ENCODE measurements at regions not wholly inside any gene's neighbourhood (a gene's known extent, or its start where the extent isn't known, plus 50 kb on each side); places are given as distances from the start of the nearest gene placed in this dataset.

DNA sequence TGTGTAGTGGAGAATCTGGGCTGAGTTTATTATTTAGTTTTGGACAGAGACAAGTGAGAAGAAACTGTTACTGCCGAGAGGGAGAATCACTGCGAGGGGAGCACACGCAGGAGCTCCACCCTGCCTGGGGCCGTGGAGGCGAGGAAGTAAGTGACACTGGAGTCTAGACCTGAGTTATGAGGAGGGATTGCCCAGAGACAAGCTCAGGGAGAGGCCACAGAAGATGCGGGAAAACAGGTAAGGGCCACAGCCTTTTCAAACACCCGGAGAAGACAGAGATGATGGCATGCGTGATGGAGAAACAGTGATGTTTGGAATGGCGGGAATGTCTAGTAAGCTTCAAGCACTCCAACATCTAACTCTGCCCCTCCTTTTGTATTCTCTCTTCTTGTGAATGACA is 84.1 kb downstream of the TNFSF11 start:
- DNase-seq, result no peak

DNA sequence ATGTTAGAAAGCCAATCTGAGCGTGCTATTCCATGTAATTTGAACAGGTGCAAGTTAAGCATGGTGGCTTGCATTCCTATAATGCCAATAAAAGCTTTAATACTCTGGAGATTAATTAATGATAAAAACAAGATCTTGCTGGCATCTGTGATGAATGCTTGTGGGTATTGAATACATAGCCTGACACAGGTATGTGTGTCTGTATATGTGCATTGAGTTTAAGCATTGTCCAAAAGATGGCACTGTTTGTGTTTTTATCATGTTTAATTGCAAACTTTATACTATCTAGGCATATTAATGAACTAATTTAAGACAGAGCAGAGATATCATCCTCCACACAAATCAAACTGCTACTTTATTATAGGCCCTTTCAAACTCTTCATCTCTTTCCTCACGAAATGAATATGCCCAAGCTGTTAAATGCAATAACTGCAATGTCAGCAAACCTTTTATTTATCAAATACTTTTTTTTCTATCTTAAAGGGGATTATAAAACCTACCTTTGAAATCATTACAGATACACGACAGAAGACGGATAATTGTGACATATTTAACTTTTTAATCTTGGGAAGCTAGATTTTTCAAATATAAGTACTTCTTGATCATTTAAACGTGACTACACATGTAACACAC is 86.5 kb downstream of the TNFSF11 start:
- DNase-seq, result peak; percentile 47

DNA sequence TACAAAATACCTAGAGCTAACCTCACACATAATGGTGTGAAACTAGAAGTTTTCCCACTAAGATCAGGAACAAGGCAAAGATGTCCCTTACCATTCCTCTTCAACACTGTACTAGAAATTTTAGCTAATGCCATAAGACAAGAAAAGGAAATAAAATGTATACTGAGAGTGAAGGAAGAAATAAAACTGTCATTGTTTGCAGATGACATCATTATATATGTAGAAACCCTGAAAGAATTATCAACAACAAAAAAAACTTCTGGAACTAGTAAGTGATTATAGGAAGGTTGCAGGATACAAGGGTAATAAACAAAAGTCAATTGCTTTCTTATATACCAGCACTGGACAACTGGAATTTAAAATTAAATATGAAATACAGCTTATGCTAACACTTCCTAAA is 93.7 kb downstream of the TNFSF11 start:
- DNase-seq, result no peak

DNA sequence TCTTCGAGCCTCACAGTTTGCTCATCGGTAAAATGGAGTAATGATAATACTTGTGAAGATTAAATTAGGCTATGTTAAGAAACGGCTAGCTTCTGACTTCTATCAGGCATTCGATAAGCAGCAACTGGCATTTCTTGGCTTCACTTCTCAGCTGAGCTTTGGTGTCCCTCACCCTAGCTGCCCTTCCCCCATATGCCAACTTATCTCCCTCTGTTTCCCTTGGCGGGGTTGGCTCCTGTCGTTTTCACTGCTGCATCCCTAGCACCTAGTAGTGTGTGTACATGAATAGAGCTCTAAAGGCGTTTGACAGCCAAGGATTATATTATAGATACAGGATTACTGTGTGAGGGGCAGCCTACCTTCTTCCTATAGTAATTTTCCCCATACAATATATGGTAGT is 97.5 kb downstream of the TNFSF11 start:
- no peak for DNase-seq

DNA sequence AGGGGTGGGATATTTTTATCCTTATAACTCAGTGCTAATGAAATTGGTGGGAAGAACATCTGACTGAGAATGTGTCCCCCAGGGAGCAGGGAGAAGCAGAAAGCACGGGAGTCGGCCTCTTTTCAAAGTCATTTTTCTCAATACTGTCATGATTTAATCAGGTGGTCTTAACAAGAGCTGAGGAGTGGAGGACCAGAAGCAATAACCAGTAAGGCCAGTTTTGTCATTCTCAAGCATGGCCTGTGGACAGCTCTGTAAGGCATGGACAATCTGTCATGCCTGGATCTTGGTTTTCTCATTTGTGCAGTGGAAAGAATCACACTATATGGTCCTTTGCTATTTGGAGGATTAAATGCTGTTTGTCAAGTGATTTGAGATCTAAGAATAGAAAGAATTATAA is 99.7 kb downstream of the TNFSF11 start:
- no peak for DNase-seq

DNA sequence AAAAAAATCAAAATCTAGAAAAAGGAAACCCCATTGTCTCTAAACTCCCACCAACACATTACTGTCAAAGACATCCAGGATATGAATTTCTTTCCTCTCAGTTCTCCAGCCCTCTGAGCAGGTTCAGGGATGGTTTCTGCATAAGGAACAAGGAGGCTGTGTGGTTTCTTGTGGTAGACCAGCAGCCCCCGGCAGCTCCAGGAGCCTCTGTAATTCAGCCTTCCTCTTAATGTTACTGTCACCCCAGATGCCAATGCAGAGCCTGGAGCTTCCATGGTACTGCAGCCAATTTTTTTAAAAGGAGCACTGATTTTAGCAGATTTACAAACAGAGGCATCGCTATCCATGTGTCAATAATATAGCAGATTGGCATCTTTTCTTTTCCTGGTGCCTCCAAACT is 100.6 kb upstream of the FAM216B start:
- no peak for DNase-seq

DNA sequence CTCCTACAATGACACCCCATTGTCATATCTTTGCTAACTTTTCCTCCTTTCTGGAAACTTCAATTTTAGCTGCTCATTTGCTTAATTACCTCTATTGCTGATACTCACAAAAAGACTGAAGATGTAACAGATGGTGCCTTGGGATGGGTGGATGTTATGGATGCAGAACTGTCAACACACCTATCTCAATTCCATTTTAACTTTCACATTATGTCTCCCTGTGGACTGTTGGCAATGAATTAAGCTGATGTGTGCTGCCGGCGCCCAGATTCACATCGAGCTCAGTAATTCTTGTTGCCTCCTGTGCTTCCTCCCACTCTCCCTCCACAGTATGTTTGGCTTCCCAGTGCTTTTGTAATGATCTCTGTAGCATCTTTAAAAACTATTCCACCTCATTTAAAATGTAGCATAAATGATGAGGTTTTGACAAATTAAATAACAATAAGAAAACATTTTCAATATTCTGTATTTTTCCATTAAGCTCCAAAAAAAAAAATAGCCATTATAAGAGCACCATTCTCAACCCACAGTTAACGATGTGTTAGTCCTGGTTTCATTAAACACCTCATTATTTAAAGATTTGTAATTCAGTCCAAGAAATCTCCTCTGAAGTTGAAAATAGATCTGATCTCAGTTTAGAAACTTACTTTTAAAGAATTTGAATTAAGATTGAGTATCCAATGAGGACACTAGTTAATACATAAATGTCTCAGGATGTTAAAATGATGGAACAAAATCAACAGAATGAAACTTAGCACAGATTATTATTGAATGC is 99.9 kb upstream of the FAM216B start:
- DNase-seq, result no peak

DNA sequence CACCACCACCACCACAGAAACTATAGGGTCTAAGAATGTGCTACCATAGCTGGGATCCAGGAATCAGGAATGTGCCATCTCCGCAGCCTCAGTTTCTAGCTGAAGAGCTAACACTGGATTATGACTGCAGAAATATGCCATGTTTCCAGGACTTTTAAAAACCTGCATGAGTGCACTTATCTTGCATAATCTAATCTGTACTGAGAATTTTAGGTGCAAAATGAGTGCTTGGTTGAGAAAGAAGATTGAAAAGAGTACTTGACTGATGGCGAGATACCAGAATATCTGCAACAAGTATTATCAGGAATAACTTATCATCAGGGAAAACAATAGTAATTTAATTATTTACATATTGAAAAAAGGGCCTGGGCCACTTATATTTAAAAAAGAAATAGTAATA is 97.2 kb upstream of the FAM216B start:
- no peak for DNase-seq

DNA sequence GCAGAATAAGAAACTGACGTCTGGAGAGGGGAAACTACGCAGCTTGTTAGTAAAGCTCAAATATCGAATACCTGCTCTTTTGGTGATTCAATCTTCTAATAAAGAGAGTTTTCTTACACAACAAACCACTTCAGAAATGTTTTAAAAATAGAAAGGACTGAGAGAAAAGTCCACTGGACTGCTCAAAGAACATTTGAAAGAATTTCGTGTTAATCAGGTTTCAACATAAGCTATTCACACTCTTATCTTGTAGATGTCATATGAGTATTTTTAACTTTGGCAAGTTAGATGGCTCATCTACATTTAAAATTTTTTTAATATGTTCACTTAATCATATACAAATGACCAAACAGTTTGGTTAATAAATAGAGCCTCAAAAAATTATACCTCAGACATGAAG is 95.6 kb upstream of the FAM216B start:
- no peak for DNase-seq

DNA sequence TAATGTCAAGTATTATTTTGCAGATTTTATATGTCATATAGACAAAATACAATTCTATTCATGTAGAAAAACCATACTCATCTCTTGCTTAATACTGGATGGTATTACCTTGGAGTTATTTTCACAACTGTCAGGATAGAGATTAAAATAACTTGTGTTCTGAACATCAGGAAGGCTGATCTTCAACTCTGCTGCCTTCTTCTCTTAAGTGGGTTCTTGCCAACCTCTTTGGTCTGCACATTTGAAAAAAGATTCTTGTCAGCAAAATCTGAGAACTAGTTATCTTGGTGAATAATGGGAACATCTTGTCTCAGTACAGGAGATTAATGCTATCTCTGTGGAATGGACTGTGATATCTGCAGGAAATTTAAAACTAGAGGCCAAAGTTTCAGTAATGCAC is 95.2 kb upstream of the FAM216B start:
- no peak for DNase-seq

DNA sequence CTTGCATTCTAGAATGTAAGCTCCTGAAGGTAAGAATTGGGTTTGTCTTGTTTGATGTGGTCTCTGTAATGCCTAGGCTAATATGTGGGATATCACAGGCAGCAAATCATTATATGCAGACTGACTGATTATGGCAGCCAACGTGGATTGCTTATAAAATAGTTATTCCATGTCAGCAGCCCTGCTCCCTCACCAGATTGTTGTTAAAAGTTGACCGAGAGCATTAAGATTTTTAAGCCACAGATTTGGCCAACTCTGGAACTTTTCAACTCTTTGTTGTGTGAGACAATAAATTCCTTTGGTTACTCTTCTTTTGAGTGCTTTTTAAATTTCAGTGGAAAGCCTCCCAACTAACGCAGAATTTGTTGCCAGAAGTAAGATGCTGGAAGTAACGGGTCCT is 92.6 kb upstream of the FAM216B start:
- no peak for DNase-seq

DNA sequence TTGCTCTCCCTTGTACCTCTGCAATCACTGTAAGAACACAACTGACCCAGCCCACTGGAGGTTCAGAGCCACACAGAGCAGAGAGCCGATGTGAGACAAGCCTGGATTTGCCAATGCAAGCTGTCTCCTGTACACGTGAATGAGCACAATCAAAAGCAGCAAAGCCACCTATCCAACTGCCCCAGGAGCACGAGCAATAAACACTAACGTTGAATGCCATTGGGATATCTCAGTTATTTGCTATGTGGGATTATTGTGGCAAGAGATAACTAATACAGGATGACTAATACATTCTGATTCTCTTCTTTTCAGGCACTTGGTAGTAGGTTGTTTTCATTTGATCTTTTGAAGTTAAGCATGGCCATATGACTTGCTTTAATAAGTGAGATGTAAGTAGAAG is 85.2 kb upstream of the FAM216B start:
- DNase-seq, result peak; percentile 80

DNA sequence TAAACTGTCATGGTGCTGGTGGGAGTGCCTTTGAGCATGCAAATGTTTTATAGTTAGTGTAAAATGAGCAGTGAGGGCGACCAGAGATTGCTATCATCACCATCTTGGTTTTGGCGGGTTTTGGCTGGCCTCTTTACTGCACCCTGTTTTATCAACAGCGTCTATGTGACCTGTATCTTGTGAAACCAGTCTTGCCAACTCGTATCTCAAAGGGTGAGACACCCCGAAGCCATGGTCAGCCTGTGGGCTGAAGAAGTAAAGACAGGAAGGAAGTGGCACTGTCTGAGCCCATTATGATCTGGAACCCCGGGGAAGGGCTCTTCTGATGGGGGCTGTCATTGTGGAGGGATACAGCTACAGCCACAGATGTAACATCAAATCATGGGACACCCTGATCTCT is 81.5 kb upstream of the FAM216B start:
- no peak for DNase-seq

DNA sequence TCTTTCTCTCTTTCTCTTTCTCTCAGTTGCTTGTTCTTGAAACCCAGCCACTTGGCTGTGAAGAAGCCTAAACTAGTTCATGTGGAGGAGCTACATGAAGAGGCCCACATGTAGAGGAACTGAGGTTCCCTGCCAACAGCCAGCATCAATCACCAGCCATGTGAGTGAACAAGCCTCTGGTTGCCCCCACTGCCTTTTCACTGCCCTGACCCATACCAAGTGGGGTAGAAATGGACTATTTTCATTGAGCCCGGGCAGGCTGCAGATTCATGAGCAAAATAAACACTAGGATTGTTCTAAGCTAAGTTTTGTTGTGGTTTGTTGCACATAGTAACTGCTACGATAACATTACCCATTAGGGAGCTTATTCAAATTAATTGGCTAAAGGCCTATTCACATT is 78.7 kb upstream of the FAM216B start:
- DNase-seq, result no peak

DNA sequence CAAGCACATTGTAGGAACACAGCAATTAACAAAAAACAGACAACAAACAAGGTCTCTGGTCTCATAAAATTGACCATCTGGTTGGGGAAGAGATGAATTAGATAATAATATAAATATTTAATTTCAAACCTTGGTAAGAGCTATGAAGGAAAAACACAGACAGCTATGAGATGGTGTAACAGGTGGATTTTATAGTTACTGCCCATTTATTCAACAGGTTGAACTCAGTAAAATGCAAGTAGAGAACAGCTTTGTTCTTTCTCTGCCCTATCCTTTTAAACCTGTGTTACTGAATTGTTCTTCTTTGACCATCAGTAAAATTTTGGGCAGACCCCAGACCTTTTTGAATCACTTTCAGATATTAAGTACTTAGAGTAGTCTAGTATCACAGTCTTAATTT is 77.6 kb upstream of the FAM216B start:
- DNase-seq, result no peak

DNA sequence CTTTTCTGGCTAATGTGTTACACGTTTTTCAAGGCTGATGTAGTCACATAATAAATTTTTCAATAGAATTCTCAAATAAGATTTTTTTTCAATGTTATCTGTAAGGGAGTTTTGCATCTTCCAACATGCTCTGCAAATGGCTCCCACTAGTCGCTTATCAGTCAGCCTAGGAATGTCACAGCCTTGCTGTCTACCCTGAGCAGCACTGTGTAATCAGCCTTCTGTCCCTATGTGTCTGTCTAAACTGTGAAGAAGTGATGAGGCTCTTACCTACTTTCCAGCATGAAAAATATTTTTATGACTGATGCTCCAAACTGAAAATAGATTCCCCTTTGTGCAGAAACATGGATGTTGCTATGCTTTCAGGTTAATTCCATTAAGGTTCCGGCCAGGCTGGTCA is 75.1 kb upstream of the FAM216B start:
- no peak for DNase-seq

DNA sequence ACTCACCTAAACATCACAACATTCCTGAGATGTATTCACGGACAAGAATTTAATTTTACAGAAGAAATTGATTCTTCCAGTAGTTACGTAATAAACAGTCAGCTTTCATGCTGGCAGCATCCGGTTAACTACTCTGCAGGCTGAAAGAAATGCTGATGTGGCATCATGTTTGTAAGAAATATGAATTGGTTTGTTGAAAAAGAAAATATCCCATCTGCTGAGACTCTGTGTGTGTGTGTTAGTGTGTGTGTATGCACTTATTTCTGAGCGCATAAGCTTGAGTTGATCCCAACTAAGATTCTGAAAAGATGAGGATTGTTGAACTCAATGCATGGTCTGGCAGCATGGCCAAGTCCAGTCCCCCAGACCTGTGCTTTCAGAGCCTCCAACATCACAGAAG is 74.3 kb upstream of the FAM216B start:
- DNase-seq, result peak; percentile 27

DNA sequence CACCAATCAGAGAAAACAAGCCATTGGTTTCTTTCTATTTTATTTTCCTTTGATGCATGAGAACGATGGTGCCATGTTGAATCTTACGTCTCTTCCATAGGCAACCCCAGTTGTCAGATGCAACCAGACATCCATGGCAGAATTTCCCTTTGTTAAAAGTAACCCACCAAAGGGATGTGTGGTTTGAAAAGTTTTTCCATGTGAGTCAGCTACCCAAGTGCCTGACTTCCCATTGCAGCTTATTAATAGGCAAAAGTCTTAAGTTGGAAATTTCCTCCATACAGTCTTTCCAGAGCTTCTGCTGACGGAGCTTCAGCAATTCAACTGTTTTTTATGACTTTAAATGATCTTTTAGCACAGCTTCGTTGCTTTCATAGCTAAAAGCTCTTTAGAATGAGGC is 73.8 kb upstream of the FAM216B start:
- peak; percentile 80 for DNase-seq

DNA sequence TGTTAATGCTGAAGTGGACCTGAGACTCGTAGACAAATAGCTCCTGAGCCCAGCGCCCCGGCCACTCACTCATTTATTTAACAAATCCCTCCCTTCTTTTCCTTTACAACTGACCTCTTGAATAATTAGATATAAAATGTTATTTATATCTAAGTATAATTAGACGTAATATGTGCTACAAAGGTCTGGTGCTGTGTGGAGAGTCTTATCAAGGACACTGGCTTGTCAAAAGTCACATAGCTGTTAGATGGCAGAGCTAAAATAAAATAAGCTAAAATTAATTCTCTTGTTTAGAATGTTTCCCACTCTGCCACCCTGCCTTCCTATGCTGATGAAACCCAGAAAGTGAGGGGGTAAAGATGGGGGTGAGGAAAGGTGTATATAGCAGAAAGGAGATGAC is 73.0 kb upstream of the FAM216B start:
- DNase-seq, result no peak

DNA sequence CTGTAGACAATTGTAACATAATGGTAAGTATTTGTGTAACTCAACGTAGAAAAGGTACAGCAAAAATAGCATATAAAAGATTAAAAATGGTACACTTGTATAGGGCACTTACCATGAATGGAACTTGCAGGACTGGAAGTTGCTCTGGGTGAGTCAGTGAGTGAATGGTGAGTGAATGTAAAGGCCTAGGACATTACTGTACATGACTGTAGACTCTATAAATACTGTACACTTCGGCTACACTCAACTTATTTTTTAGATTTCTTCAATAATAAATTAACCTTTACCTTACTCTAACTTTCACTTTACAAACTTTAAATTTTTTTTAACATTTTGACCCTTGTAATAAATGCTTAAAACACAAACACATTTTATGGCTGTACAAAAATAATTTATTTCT is 72.1 kb upstream of the FAM216B start:
- no peak for DNase-seq

DNA sequence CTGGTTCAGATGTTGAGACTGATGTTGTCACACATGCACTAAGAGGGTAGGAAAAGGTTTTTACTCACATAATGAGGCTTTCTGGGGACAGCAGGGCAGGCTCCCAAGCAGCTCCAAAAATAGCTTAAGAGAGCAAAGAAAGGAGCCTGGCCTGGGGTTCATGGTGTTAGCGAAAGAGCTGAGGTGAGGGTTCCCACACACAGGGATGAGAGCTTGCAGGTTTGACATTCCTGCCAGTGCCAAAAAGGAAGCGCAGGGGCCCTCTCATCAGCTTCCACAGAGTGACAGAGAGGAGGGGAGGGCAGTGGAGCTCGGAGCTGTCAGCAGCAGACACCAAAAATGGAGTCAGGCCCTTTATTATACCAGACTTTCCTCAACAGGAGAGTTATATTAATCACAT is 65.5 kb upstream of the FAM216B start:
- no peak for DNase-seq

DNA sequence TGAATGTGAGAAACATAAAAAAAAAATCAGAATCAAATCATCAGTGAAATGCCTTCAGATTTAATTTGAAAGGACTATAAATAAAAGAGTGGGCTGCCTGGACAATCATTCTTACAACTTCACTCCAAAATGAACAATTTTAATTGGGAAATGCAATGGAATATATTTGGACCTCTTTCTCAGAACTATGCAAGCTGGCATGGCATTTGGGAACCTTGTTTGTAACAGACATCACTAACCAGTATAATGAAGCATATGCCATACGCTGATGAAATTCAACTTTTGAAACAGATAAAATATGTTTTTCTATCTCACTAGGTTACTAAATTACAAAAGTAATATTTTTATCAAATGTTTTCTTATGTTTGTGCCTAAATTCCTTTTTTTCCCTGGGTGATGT is 64.2 kb upstream of the FAM216B start:
- no peak for DNase-seq

DNA sequence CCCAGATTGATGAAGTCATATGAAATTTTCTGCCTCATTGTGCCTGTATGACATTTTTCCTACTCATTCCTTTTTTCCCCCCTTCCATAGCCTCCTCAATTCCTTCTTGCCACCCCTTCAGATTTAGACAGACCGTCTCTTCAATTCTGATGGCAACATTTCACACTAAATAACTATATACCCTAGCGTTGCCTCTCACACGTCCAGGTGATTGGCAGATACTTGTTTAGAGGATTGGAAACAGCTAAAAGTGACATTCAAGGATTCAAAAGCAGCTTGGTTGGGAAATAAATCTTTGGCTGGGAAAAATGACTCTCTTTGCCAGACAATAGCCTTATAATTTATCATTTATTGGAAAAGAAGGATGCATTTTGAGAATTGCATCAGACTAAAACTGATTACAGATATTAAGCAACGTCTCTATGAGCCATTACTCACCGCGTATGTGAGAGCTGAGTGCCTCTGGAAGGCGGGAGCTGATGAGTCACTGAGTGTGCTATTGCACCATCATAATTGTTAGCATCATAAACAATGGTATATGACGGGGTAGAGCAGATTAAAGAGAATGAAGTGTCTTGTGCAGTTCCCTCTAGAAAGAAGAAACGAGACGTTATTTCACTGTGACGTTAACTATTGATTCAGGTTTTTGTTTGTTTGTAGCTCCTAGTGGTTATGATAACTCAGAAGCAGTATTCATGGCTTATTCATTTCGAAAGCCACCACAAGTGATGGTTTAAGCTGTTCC is 61.1 kb upstream of the FAM216B start:
- peak; percentile 98 for DNase-seq

DNA sequence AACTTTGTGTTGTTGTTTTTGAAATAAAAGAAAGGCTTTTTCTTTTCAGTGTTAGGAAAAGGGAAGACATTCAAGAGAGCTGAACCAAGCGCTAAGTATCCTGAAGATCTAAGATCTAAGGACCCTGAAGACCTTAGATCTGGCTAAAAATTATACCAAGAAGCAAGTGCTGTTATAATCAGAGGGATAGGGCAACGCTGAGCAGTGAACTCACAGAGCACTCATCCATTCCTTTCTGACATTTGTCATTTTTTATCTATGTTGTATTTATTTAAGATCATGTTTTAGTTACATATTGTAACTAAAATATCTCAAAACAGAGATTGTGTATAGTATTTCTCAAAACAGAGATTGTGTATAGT is 60.5 kb upstream of the FAM216B start:
- no peak for DNase-seq

All from fibroblast of skin of right quadriceps (primary cell).